ENCODE measurements at regions not wholly inside any gene's neighbourhood (a gene's known extent, or its start where the extent isn't known, plus 50 kb on each side); places are given as distances from the start of the nearest gene placed in this dataset.
"Not testable (repeated sequence)": the region's sequence is repeated elsewhere in the genome, so short reads cannot be mapped to it uniquely, and the experiment has no call there.

- TF ChIP-seq EZH2 (IDR thresholded peaks at IDR 0.05; ENCODE audit: low read length); CTCF (optimal IDR thresholded peaks at IDR 0.05 in 1 of 3, IDR thresholded peaks at IDR 0.05 in 1 of 3, conservative IDR thresholded peaks at IDR 0.05 in 1 of 3; ENCODE audit: extremely low read depth in 1 of 3, insufficient read depth in 2 of 3, low read length in 3 of 3): not testable (repeated sequence)
Observed at GRCh38 chr1:120497145-120497544, 82.3 kb downstream of the NBPF8 start.
